ENCODE measurements at regions not wholly inside any gene's neighbourhood (a gene's known extent, or its start where the extent isn't known, plus 50 kb on each side); places are given as distances from the start of the nearest gene placed in this dataset.

- TF ChIP-seq CTCF (IDR thresholded peaks at IDR 0.05; ENCODE audit: insufficient read depth, low read depth, low read length) (no peak), EZH2 (IDR thresholded peaks at IDR 0.05; ENCODE audit: insufficient read depth, low read length) (no peak)
Measured at GRCh38 chr3:181868576-181869082, 156.9 kb downstream of the SOX2 start.

All from astrocyte (in vitro differentiated cells and primary cell).